RWPE1 (cell line): ENCODE measurements at regions not wholly inside any gene's neighbourhood (a gene's known extent, or its start where the extent isn't known, plus 50 kb on each side); places are given as distances from the start of the nearest gene placed in this dataset.

Experiments used
- CTCF ChIA-PET: fragments of 350-600 bp; sonication (Branson Sonifier 250); formaldehyde crosslinking; extraction: SDS; loops from one replicate; lab custom pipeline; 2021; lab: Yijun Ruan, JAX
- POLR2A ChIA-PET: fragments of 400-600 bp; formaldehyde crosslinking; extraction: SDS; loops from one replicate; lab custom pipeline; 2020; ENCODE audit warnings: antibody characterized with exemption; ENCODE audit not compliant: low non-redundant PET; lab: Yijun Ruan, JAX
- DNase-seq: peaks from one replicate; pipeline ENCODE4 v3.0.0; 2012; ENCODE audit warnings: low spot score
- H3K27ac ChIP-seq: fragments of 450-650 bp; 2 replicates; pipeline ENCODE4 v1.5.1; 2017
- TF ChIP-seq, protein P1 (sequence below): fragments of 450-650 bp; conservative IDR thresholded peaks from 2 replicates; pipeline ENCODE4 v1.5.1; 2017; ENCODE audit warnings: low read depth, mild to moderate bottlenecking

- TF ChIP-seq, protein P1, sequence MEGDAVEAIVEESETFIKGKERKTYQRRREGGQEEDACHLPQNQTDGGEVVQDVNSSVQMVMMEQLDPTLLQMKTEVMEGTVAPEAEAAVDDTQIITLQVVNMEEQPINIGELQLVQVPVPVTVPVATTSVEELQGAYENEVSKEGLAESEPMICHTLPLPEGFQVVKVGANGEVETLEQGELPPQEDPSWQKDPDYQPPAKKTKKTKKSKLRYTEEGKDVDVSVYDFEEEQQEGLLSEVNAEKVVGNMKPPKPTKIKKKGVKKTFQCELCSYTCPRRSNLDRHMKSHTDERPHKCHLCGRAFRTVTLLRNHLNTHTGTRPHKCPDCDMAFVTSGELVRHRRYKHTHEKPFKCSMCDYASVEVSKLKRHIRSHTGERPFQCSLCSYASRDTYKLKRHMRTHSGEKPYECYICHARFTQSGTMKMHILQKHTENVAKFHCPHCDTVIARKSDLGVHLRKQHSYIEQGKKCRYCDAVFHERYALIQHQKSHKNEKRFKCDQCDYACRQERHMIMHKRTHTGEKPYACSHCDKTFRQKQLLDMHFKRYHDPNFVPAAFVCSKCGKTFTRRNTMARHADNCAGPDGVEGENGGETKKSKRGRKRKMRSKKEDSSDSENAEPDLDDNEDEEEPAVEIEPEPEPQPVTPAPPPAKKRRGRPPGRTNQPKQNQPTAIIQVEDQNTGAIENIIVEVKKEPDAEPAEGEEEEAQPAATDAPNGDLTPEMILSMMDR = no peak
- DNase-seq = no peak
Measured at GRCh38 chr2:143835481-143835880, 684.4 kb downstream of the ZEB2 start.

GRCh38 chr2:143833015-143833660, 686.8 kb downstream of the ZEB2 start:
- ChIA-PET POLR2A (no interaction called here), CTCF (interaction anchor here (0.7 kb wide), 1 partner anchor 54 kb away, joined by 4 read pairs; no protein-coding TSS in a partner anchor)
- no peak for DNase-seq
- TF ChIP-seq, protein P1 = no peak
- H3K27ac ChIP-seq = no peak overlapping the region

More at GRCh38 chr2:143835481-143835880, 684.4 kb downstream of the ZEB2 start:
- H3K27ac ChIP-seq = no peak overlapping the region
- POLR2A ChIA-PET = no interaction called here
- CTCF ChIA-PET = no interaction called here

- POLR2A ChIA-PET = no interaction called here
- TF ChIP-seq, protein P1 = no peak
- CTCF ChIA-PET = no interaction called here
- H3K27ac ChIP-seq = no peak overlapping the region
- DNase-seq = no peak
Measured at GRCh38 chr2:143830476-143830875, 689.4 kb downstream of the ZEB2 start.

DNA sequence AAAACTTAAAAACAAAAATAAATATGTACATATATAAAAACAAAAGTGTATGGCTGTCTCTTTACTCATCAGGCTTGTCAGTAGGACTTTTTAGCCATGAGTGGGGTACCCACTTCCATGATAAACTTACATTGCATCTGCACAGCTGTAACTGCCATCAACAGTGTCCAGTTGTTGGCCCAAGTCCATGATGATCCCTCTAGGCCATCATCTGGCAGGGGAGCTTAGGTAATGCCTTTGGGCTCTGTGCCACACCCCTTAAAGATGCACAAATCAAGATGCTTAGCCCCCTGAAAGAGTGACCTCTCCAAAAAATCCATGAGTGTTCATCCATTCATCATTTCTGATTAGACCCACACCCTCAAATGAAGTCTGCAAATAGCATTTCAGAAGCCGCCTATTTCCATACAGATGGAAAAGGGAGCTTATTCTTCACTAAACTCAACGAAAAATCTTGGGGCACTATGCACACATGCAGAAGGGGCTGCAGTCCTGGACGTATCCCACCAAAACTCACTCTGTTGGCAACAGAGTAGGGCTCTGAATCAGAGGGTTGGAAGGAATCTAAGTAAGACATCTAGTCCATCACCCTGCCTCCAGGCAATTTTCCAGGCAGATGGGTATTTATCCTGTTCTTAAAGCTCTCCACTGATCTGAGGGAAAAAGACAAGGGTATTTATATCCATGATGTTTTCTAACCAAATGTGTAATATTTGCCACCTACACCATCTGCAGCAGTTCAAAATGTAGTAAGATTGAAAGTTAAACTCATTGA, 691.0 kb downstream of the ZEB2 start:
- POLR2A ChIA-PET = no interaction called here
- H3K27ac ChIP-seq = no peak overlapping the region
- no peak for DNase-seq
- TF ChIP-seq, protein P1 = no peak
- CTCF ChIA-PET = no interaction called here

DNA sequence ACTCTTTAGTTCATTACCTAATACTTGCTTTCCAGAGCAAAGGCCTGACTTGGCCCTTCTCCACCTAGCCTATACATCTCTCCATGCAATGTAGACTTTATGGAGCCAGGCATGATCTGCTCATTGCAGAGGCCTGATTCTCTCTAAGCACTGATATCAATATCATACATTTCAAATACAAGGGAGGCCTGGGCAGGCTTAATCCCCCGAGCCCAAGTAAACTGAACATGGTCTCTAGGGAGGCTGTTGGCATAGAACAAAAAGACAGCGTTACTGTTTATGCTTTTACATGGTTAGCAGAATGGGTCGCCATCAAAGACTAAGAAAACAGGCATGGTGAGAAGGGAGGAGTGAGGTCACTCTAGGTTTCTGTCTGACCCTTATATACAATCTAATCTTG, 695.1 kb downstream of the ZEB2 start:
- CTCF ChIA-PET = no interaction called here
- no peak for DNase-seq
- H3K27ac ChIP-seq = no peak overlapping the region
- POLR2A ChIA-PET = no interaction called here
- TF ChIP-seq, protein P1 = no peak

DNA sequence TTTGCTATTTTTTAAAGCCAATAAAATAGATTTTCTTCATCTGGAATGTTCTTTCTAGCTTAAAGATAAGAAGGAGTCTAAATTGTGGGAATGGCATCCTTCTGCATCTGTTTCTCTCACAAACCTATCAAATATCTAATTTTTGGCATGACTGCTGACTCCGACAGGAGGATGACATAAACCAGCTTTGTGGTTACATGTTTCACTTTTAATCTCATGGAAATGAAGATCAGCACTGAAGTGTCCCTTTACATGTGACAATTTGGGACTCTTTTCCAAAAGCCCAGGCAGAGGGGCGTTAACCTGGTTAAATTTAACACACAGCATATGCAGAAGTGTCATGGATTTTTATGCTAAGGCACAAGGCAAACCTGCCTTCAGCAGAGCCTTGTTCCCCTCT, 694.7 kb downstream of the ARHGAP15 start:
- DNase-seq = no peak
- CTCF ChIA-PET = no interaction called here

More for the DNA sequence above, 694.7 kb downstream of the ARHGAP15 start:
- no peak overlapping the region for H3K27ac ChIP-seq
- TF ChIP-seq, protein P1 = no peak
- POLR2A ChIA-PET = no interaction called here
